GM12874 (cell line): ENCODE measurements at regions not wholly inside any gene's neighbourhood (a gene's known extent, or its start where the extent isn't known, plus 50 kb on each side); places are given as distances from the start of the nearest gene placed in this dataset.

Experiments used
- TF ChIP-seq, protein P1 (sequence below): IDR thresholded peaks from 2 replicates; pipeline ENCODE4 v1.5.1; 2011; ENCODE audit warnings: low read depth, mild to moderate bottlenecking, control low read depth, low read length, moderate library complexity; ENCODE audit not compliant: insufficient read depth

- TF ChIP-seq, protein P1, sequence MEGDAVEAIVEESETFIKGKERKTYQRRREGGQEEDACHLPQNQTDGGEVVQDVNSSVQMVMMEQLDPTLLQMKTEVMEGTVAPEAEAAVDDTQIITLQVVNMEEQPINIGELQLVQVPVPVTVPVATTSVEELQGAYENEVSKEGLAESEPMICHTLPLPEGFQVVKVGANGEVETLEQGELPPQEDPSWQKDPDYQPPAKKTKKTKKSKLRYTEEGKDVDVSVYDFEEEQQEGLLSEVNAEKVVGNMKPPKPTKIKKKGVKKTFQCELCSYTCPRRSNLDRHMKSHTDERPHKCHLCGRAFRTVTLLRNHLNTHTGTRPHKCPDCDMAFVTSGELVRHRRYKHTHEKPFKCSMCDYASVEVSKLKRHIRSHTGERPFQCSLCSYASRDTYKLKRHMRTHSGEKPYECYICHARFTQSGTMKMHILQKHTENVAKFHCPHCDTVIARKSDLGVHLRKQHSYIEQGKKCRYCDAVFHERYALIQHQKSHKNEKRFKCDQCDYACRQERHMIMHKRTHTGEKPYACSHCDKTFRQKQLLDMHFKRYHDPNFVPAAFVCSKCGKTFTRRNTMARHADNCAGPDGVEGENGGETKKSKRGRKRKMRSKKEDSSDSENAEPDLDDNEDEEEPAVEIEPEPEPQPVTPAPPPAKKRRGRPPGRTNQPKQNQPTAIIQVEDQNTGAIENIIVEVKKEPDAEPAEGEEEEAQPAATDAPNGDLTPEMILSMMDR: no peak
These were observed 535.2 kb downstream of the GALR1 start for GRCh38 chr18:77784759-77785379.

- TF ChIP-seq, protein P1: no peak
These were observed 535.8 kb downstream of the GALR1 start for GRCh38 chr18:77785415-77785975.

DNA sequence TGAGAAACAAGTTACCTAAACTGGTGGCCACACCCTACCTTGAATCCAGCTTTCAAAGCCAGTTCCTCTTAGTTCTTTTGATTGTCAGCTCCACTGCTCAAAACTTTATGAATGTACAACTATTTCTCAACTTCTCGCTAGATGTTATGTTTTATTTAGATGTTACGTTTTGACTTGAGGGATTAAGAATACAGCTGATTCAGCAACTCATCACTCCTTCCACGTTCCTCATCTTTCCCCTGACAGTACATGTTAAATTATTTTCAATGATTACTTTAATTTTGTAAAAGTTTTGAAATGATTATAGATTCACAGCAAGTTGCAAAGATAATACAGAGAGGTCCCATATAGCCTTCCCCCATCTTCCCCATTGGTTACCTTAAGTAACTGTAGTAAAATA lies 553.4 kb downstream of the GALR1 start:
- TF ChIP-seq, protein P1: no peak

- TF ChIP-seq, protein P1: no peak
These were observed 554.7 kb downstream of the GALR1 start for GRCh38 chr18:77804382-77804781.

GRCh38 chr18:77807650-77808049 lies 558.0 kb downstream of the GALR1 start:
- TF ChIP-seq, protein P1: no peak

GRCh38 chr18:77811503-77811902 lies 561.9 kb downstream of the GALR1 start:
- TF ChIP-seq, protein P1: no peak

DNA sequence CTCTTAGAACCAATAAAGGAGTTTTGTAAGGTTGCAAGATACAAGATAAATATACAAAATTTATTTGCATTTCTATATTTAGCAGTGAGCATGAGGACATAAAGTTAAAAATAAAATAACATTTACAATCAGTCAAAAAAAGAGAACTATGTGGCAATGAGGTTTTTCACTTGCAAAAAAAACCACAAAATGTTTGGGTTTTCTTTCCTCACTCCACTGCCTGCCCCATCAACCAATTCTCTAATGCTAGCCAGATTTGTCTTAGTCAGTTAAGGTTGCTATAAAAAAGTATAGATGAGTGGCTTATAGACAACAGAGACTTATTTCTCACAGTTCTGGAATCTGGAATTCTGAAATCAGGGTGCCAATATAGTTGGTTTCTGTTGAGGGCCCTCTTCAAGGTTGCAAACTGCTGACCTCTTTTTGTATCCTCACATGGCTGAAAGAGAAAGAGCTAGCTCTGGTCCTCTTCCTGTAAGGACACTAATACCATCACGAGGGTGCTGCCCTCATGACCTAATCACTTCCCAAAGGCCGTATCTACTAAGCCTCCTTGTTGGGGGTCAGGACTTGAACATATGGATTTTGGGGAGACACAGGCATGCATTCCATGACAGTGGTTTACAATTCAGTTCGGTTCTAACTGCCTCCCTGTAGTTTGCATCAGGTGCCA lies 566.2 kb downstream of the GALR1 start:
- TF ChIP-seq, protein P1: no peak
